ENCODE measurements at regions not wholly inside any gene's neighbourhood (a gene's known extent, or its start where the extent isn't known, plus 50 kb on each side); places are given as distances from the start of the nearest gene placed in this dataset.

- no peak for DNase-seq (ENCODE audit: low read depth)
These were observed 184.7 kb upstream of the FN1 start for GRCh38 chr2:215620528-215620927.

- DNase-seq (ENCODE audit: low read depth), result no peak
These were observed 184.1 kb upstream of the FN1 start for GRCh38 chr2:215619989-215620388.

- DNase-seq (ENCODE audit: low read depth), result no peak
These were observed 183.4 kb upstream of the FN1 start for GRCh38 chr2:215619022-215619958.

- no peak for DNase-seq (ENCODE audit: low read depth)
These were observed 182.3 kb upstream of the FN1 start for GRCh38 chr2:215618145-215618544.

GRCh38 chr2:215617060-215617824 lies 181.4 kb upstream of the FN1 start:
- no peak for DNase-seq (ENCODE audit: low read depth)

GRCh38 chr2:215615803-215616174 lies 179.9 kb upstream of the FN1 start:
- no peak for DNase-seq (ENCODE audit: low read depth)

GRCh38 chr2:215615067-215615802 lies 179.4 kb upstream of the FN1 start:
- no peak for DNase-seq (ENCODE audit: low read depth)

- DNase-seq (ENCODE audit: low read depth), result no peak
These were observed 178.4 kb upstream of the FN1 start for GRCh38 chr2:215614296-215614695.

- no peak for DNase-seq (ENCODE audit: low read depth)
These were observed 178.0 kb upstream of the FN1 start for GRCh38 chr2:215613888-215614287.

GRCh38 chr2:215613280-215613679 lies 177.4 kb upstream of the FN1 start:
- no peak for DNase-seq (ENCODE audit: low read depth)

GRCh38 chr2:215612786-215613185 lies 176.9 kb upstream of the FN1 start:
- DNase-seq (ENCODE audit: low read depth), result no peak

GRCh38 chr2:215611609-215612386 lies 175.9 kb upstream of the FN1 start:
- DNase-seq (ENCODE audit: low read depth), result no peak

GRCh38 chr2:215609089-215610032 lies 173.5 kb upstream of the FN1 start:
- DNase-seq (ENCODE audit: low read depth), result no peak

- no peak for DNase-seq (ENCODE audit: low read depth)
These were observed 171.9 kb upstream of the FN1 start for GRCh38 chr2:215607766-215608165.

GRCh38 chr2:215606219-215606618 lies 170.4 kb upstream of the FN1 start:
- no peak for DNase-seq (ENCODE audit: low read depth)

GRCh38 chr2:215605214-215605613 lies 169.3 kb upstream of the FN1 start:
- no peak for DNase-seq (ENCODE audit: low read depth)

- DNase-seq (ENCODE audit: low read depth), result no peak
These were observed 168.7 kb upstream of the FN1 start for GRCh38 chr2:215604606-215605005.

- DNase-seq (ENCODE audit: low read depth), result no peak
These were observed 167.6 kb upstream of the FN1 start for GRCh38 chr2:215603440-215603839.

- DNase-seq (ENCODE audit: low read depth), result no peak
These were observed 167.1 kb upstream of the FN1 start for GRCh38 chr2:215602997-215603396.

GRCh38 chr2:215601990-215602721 lies 166.3 kb upstream of the FN1 start:
- DNase-seq (ENCODE audit: low read depth), result no peak

Measured in forelimb muscle (tissue), 1 donor.